ENCODE measurements at regions not wholly inside any gene's neighbourhood (a gene's known extent, or its start where the extent isn't known, plus 50 kb on each side); places are given as distances from the start of the nearest gene placed in this dataset.

- TF ChIP-seq CTCF (IDR thresholded peaks at IDR 0.05), result no peak
- TF ChIP-seq POLR2A (IDR thresholded peaks at IDR 0.05), result no peak
Observed at GRCh38 chr7:84781838-84782237, 405.0 kb downstream of the SEMA3D start.

All from thyroid gland (tissue), 4 donors.